ENCODE measurements at regions not wholly inside any gene's neighbourhood (a gene's known extent, or its start where the extent isn't known, plus 50 kb on each side); places are given as distances from the start of the nearest gene placed in this dataset.

DNA sequence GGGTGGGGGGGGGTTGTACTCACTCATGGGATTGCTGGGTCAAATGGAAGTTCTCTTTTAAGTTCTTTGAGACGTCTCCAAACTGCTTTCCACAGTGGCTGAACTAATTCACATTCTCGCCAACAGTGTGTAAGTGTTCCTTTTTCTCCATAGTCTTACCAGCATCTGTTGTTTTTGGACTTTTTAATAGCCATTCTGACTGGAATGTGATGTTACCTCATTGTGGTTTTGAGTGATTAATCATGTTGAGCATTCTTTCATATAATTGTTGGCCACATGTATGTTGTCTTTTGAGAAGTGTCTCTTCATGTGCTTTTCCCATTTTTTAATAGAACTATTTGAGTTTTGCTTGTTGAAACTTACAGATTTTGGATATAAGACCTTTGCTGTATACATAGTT lies 94.9 kb upstream of the PLPPR1 start:
- FAIRE-seq (no peak), DNase-seq (ENCODE audit: insufficient read length, low spot score) (no peak)

DNA sequence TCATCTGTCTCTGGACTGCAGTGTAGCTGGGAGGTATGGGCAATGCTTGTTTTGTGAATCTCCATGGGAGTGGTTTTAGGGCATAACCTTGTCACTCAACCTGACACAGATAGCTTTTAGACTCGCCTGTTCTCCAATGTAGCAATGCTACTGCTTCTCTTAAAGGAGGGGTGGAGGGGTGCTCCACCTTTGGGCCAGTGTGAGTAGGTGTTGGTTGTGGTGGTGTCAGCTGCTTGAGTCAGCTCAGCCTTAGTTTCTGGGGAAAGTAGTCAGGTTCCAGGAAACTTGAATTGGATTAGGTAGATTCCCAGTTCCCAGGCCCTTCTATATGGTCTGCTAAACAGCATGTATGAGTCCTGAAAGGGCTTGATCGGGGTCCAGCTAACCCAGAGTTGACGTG lies 91.1 kb upstream of the PLPPR1 start:
- DNase-seq (ENCODE audit: insufficient read length, low spot score) (no peak), FAIRE-seq (no peak)

DNA sequence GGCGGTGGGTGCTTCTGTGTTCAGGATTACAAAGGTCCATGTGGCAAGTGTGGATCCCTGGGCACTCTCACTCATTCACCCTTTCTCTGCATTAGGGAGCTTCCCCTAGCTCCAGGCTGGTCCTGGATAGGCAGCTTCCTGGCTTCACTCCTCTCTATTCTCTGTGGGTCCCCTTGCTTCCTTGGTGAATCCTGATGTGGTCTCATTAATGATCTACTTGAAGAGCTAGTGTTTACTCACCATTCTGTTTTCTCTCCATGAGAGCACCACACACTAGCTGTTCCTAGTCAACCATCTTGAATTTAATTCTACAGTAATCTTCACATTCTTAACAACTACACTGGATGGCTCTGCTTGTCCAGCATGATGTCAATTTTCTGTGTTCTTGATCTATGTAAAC lies 90.0 kb upstream of the PLPPR1 start:
- DNase-seq (ENCODE audit: insufficient read length, low spot score): no peak
- no peak for FAIRE-seq

DNA sequence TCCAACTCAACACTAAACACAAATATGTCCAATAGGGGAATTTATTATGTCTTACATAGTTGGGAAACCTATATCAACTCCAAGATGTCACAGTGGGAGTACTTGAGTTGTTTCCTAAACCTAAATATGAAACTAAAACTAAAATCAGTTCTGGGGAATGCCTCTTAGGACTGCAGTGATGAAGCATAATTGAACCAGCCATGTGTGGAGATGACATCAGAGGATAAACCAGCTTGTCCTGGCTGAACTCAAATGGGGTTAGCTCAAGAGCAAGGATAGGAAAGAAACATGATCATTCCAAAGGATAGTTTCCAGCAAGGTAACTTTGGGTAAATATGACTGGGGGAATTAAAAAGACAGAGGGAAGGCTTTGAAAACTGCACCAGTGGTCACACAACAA lies 88.9 kb upstream of the PLPPR1 start:
- no peak for FAIRE-seq

DNA sequence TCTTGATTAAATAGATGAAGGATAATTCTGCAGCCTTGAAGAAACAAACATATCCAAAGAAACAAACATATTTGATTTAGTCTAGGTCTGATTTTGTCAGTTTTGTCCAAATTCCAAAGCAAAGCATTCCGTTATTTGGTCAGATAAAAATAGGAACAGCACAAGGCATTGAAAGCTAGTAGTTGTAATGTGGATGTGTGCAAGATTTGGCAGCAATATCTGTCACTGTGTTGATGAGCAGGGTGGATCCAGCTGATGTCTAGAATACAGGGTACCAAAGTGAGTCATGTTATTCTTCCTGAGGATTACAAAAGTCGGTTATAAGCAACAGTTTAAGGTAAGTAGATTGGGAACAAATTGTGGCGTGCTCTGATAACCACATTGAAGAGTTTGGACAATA lies 69.3 kb upstream of the PLPPR1 start:
- FAIRE-seq (no peak), DNase-seq (ENCODE audit: insufficient read length, low spot score) (no peak)

More for the DNA sequence above, 88.9 kb upstream of the PLPPR1 start:
- no peak for DNase-seq (ENCODE audit: insufficient read length, low spot score)
